Umbilical cord (tissue), 1 donor: ENCODE measurements at regions not wholly inside any gene's neighbourhood (a gene's known extent, or its start where the extent isn't known, plus 50 kb on each side); places are given as distances from the start of the nearest gene placed in this dataset.

Source experiments
- DNase-seq: peaks from one replicate; pipeline ENCODE4 v3.0.0-alpha.2; 2015; ENCODE audit warnings: low spot score

GRCh38 chr22:34738661-34739400 lies 327.1 kb upstream of the ISX start:
- no peak for DNase-seq

- no peak for DNase-seq
Observed at GRCh38 chr22:34743110-34743751, 322.7 kb upstream of the ISX start.

- DNase-seq = no peak
Observed at GRCh38 chr22:34760276-34761008, 305.5 kb upstream of the ISX start.

GRCh38 chr22:34761111-34761510 lies 304.8 kb upstream of the ISX start:
- DNase-seq = no peak

- DNase-seq = no peak
Observed at GRCh38 chr22:34763496-34763895, 302.5 kb upstream of the ISX start.

- no peak for DNase-seq
Observed at GRCh38 chr22:34765115-34765514, 300.8 kb upstream of the ISX start.

- DNase-seq = no peak
Observed at GRCh38 chr22:34769361-34769760, 296.6 kb upstream of the ISX start.

GRCh38 chr22:34776817-34777216 lies 289.1 kb upstream of the ISX start:
- DNase-seq = peak; percentile 11

GRCh38 chr22:34781681-34782080 lies 284.3 kb upstream of the ISX start:
- DNase-seq = no peak

- no peak for DNase-seq
Observed at GRCh38 chr22:34783436-34783835, 282.5 kb upstream of the ISX start.

GRCh38 chr22:34784056-34784455 lies 281.9 kb upstream of the ISX start:
- peak; percentile 11 for DNase-seq

- DNase-seq = peak; percentile 42
Observed at GRCh38 chr22:34797826-34798225, 268.1 kb upstream of the ISX start.

- peak; percentile 24 for DNase-seq
Observed at GRCh38 chr22:34798605-34799004, 267.4 kb upstream of the ISX start.

- DNase-seq = peak; percentile 89
Observed at GRCh38 chr22:34800260-34800980, 265.5 kb upstream of the ISX start.

GRCh38 chr22:34801221-34801620 lies 264.7 kb upstream of the ISX start:
- DNase-seq = no peak

GRCh38 chr22:34804091-34804490 lies 261.9 kb upstream of the ISX start:
- DNase-seq = no peak

- DNase-seq = no peak
Observed at GRCh38 chr22:34804604-34805003, 261.4 kb upstream of the ISX start.

GRCh38 chr22:34805771-34806170 lies 260.2 kb upstream of the ISX start:
- DNase-seq = peak; percentile 21

- no peak for DNase-seq
Observed at GRCh38 chr22:34808618-34809017, 257.3 kb upstream of the ISX start.

GRCh38 chr22:34812631-34813030 lies 253.3 kb upstream of the ISX start:
- DNase-seq = no peak

GRCh38 chr22:34814260-34815025 lies 251.5 kb upstream of the ISX start:
- peak; percentile 38 for DNase-seq
